ENCODE measurements at regions not wholly inside any gene's neighbourhood (a gene's known extent, or its start where the extent isn't known, plus 50 kb on each side); places are given as distances from the start of the nearest gene placed in this dataset.
A peak's percentile ranks its signal among the peaks of the same experiment; 100 is the strongest.

- DNase-seq, result no peak
Observed at GRCh38 chr11:122193457-122193856, 77.4 kb upstream of the BLID start.

GRCh38 chr11:122192634-122193255 is 76.7 kb upstream of the BLID start:
- DNase-seq, result peak; percentile 10

- no peak for DNase-seq
Observed at GRCh38 chr11:122190768-122191167, 74.8 kb upstream of the BLID start.

- DNase-seq, result no peak
Observed at GRCh38 chr11:122189229-122189628, 73.2 kb upstream of the BLID start.

GRCh38 chr11:122187373-122188165 is 71.6 kb upstream of the BLID start:
- no peak for DNase-seq

GRCh38 chr11:122186439-122187080 is 70.5 kb upstream of the BLID start:
- peak; percentile 43 for DNase-seq

GRCh38 chr11:122183933-122184332 is 67.9 kb upstream of the BLID start:
- DNase-seq, result no peak

GRCh38 chr11:122181893-122182292 is 65.9 kb upstream of the BLID start:
- no peak for DNase-seq

GRCh38 chr11:122181372-122181771 is 65.4 kb upstream of the BLID start:
- DNase-seq, result no peak

- DNase-seq, result no peak
Observed at GRCh38 chr11:122179961-122180834, 64.2 kb upstream of the BLID start.

GRCh38 chr11:122178795-122179194 is 62.8 kb upstream of the BLID start:
- DNase-seq, result no peak

GRCh38 chr11:122177238-122177637 is 61.2 kb upstream of the BLID start:
- DNase-seq, result no peak

GRCh38 chr11:122176651-122177050 is 60.6 kb upstream of the BLID start:
- DNase-seq, result no peak

GRCh38 chr11:122175306-122175705 is 59.3 kb upstream of the BLID start:
- no peak for DNase-seq

GRCh38 chr11:122173587-122173986 is 57.6 kb upstream of the BLID start:
- DNase-seq, result no peak

GRCh38 chr11:122173074-122173450 is 57.0 kb upstream of the BLID start:
- no peak for DNase-seq

GRCh38 chr11:122172352-122173073 is 56.5 kb upstream of the BLID start:
- no peak for DNase-seq

- DNase-seq, result peak; percentile 65
Observed at GRCh38 chr11:122170815-122171475, 54.9 kb upstream of the BLID start.

- DNase-seq, result no peak
Observed at GRCh38 chr11:122168218-122168617, 52.2 kb upstream of the BLID start.

GRCh38 chr11:122167100-122167499 is 51.1 kb upstream of the BLID start:
- peak; percentile 2 for DNase-seq

- no peak for DNase-seq
Observed at GRCh38 chr11:122165607-122166371, 49.8 kb upstream of the BLID start.
